ENCODE measurements at regions not wholly inside any gene's neighbourhood (a gene's known extent, or its start where the extent isn't known, plus 50 kb on each side); places are given as distances from the start of the nearest gene placed in this dataset.

DNA sequence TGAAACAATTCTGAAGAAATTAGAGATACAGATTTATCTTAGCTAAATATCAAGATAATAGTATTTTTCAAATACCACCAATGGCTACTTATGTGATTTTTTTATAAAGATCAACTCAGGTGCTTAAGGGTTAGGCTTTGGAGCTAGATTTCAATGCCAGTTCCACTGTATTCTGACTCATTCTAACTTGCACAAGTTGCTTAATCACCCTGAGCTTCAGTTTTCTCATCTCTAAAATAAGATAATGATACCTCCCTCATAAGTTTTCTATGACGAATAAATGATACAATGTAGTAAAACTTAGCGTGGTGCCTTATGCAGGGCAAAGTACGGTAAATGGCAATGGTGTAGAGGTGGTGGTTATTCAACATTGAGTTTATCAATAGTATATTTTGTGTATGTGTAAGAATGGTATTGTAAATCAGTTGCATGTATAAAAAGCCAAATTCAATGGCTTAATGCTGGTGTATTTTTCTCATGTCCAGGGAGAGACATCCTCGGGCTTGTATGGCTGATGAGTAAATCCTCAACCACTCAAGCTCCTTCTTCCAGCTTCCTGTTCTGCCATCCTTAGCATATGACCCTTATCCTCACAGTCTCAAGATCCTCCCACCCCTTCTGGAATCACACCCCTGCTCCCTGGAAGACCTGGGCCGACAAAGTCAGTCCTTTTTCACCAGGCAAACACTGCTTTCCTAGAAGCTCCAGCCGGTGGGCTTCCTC, 505.9 kb upstream of the CFAP20DC start:
- DNase-seq (ENCODE audit: low spot score) (no peak), ATAC-seq (ENCODE audit: low read depth) (peak; percentile 59)
- Histone ChIP-seq H3K27ac (ENCODE audit: poor library complexity, severe bottlenecking) (peak overlapping the region; percentile 77), H3K27me3 (ENCODE audit: insufficient read depth, poor library complexity, severe bottlenecking) (no peaks in the 10 kb centered on the region), H3K36me3 (ENCODE audit: low read depth) (no peaks in the 10 kb centered on the region), H3K4me3 (ENCODE audit: severe bottlenecking) (no peak overlapping the region), H3K9me3 (ENCODE audit: severe bottlenecking) (no peaks in the 10 kb centered on the region), H3K4me1 (ENCODE audit: insufficient read depth, poor library complexity, severe bottlenecking) (peaks cover 29% of the 10 kb centered on the region)
- TF ChIP-seq, protein P1, sequence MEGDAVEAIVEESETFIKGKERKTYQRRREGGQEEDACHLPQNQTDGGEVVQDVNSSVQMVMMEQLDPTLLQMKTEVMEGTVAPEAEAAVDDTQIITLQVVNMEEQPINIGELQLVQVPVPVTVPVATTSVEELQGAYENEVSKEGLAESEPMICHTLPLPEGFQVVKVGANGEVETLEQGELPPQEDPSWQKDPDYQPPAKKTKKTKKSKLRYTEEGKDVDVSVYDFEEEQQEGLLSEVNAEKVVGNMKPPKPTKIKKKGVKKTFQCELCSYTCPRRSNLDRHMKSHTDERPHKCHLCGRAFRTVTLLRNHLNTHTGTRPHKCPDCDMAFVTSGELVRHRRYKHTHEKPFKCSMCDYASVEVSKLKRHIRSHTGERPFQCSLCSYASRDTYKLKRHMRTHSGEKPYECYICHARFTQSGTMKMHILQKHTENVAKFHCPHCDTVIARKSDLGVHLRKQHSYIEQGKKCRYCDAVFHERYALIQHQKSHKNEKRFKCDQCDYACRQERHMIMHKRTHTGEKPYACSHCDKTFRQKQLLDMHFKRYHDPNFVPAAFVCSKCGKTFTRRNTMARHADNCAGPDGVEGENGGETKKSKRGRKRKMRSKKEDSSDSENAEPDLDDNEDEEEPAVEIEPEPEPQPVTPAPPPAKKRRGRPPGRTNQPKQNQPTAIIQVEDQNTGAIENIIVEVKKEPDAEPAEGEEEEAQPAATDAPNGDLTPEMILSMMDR (IDR thresholded peaks at IDR 0.05; ENCODE audit: poor library complexity, severe bottlenecking), result no peak

DNA sequence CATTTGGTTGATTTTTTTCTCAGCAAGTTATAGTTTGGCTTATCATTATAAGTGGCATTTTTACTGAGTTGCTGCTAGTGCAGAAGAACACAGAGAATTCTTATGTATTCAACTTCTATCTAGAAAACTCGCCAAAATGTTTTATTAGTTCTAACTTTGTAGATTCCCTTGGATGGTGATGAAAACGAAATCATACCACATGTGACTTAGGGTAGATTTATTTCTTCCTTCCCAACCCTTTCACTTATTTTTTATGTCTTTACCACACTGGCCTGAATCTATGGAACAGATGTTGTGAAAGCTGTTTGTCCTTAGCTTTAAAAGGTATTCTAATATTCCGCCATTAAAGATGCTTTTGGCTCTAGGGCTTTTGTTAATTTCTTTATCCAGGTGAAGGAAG, 503.3 kb upstream of the CFAP20DC start:
- Histone ChIP-seq H3K27me3 (ENCODE audit: insufficient read depth, poor library complexity, severe bottlenecking) (no peaks in the 10 kb centered on the region), H3K27ac (ENCODE audit: poor library complexity, severe bottlenecking) (no peak overlapping the region), H3K36me3 (ENCODE audit: low read depth) (no peaks in the 10 kb centered on the region), H3K4me3 (ENCODE audit: severe bottlenecking) (no peak overlapping the region), H3K9me3 (ENCODE audit: severe bottlenecking) (no peaks in the 10 kb centered on the region), H3K4me1 (ENCODE audit: insufficient read depth, poor library complexity, severe bottlenecking) (peaks cover 19% of the 10 kb centered on the region)
- TF ChIP-seq, protein P1 (IDR thresholded peaks at IDR 0.05; ENCODE audit: poor library complexity, severe bottlenecking), result no peak
- ATAC-seq (ENCODE audit: low read depth) (no peak), DNase-seq (ENCODE audit: low spot score) (no peak)

DNA sequence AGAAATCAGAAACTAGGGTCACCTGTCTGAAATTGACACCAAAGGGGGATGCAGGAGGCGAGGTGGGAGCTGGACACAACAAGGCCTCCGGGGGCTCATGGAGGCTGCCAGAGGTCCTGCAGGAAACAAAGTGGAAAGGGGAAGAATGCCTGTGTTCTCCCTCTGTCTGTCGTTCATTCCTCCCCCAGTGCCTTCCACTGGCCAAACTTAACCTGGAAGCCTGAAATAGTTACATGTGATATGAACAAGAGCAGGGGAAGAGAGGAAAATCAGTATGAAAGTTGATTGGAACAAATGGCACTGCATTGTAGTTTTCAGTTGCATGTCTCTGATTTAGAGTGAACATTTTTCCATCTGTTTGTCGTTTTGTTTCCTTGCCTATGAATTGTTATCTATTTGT, 502.0 kb upstream of the CFAP20DC start:
- H3K36me3 ChIP-seq (ENCODE audit: low read depth), result no peaks in the 10 kb centered on the region
- H3K4me1 ChIP-seq (ENCODE audit: insufficient read depth, poor library complexity, severe bottlenecking), result peaks cover 26% of the 10 kb centered on the region
- H3K4me3 ChIP-seq (ENCODE audit: severe bottlenecking), result no peak overlapping the region
- H3K9me3 ChIP-seq (ENCODE audit: severe bottlenecking), result no peaks in the 10 kb centered on the region
- TF ChIP-seq, protein P1 (IDR thresholded peaks at IDR 0.05; ENCODE audit: poor library complexity, severe bottlenecking), result no peak
- no peak for DNase-seq (ENCODE audit: low spot score)
- no peak overlapping the region for H3K27ac ChIP-seq (ENCODE audit: poor library complexity, severe bottlenecking)
- no peaks in the 10 kb centered on the region for H3K27me3 ChIP-seq (ENCODE audit: insufficient read depth, poor library complexity, severe bottlenecking)
- ATAC-seq (ENCODE audit: low read depth), result no peak

DNA sequence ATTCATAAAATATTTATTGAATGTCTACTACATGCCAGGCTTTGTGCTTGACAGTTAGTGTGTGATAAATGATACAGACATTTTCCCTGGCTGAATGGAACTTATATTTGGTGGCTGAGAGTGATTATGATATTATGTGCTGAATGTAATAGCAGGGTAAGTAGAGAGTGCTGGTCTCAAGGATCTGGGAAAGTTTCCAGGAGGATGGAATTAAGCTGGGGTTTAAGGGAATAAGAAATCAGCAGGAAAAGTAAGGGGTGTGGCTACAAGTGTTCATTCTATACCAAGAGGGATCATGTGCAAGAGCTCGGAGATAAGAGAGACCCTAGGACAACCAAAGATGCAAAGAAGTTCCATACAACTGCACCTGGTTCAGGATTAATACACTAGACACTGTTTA, 500.1 kb upstream of the CFAP20DC start:
- no peaks in the 10 kb centered on the region for H3K9me3 ChIP-seq (ENCODE audit: severe bottlenecking)
- TF ChIP-seq, protein P1 (IDR thresholded peaks at IDR 0.05; ENCODE audit: poor library complexity, severe bottlenecking), result no peak
- DNase-seq (ENCODE audit: low spot score) (no peak), ATAC-seq (ENCODE audit: low read depth) (no peak)
- no peak overlapping the region for H3K27ac ChIP-seq (ENCODE audit: poor library complexity, severe bottlenecking)
- H3K27me3 ChIP-seq (ENCODE audit: insufficient read depth, poor library complexity, severe bottlenecking), result no peaks in the 10 kb centered on the region
- no peak overlapping the region for H3K4me3 ChIP-seq (ENCODE audit: severe bottlenecking)
- H3K36me3 ChIP-seq (ENCODE audit: low read depth), result no peaks in the 10 kb centered on the region
- peaks cover 12% of the 10 kb centered on the region for H3K4me1 ChIP-seq (ENCODE audit: insufficient read depth, poor library complexity, severe bottlenecking)

DNA sequence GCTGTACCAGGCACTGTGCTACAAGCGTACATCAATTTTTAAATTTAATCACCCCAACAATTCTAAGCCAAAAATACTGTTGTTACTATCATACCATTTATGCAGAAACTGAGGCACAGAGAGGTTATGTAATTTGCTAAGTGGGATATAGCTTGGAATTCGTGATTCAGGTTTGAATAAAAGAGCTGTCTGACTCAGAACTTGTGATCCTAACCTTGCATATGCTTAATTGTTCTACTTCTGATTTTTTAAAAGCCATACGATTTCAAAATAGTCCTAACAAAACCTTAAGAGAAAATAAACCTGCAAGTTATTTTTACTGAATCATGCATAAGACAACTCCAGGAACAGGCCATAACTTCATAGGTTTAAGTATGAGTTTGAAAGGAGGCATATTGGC, 498.0 kb upstream of the CFAP20DC start:
- peaks cover 12% of the 10 kb centered on the region for H3K4me1 ChIP-seq (ENCODE audit: insufficient read depth, poor library complexity, severe bottlenecking)
- H3K4me3 ChIP-seq (ENCODE audit: severe bottlenecking), result no peak overlapping the region
- H3K9me3 ChIP-seq (ENCODE audit: severe bottlenecking), result no peaks in the 10 kb centered on the region
- no peaks in the 10 kb centered on the region for H3K36me3 ChIP-seq (ENCODE audit: low read depth)
- TF ChIP-seq, protein P1 (IDR thresholded peaks at IDR 0.05; ENCODE audit: poor library complexity, severe bottlenecking), result no peak
- H3K27ac ChIP-seq (ENCODE audit: poor library complexity, severe bottlenecking), result no peak overlapping the region
- H3K27me3 ChIP-seq (ENCODE audit: insufficient read depth, poor library complexity, severe bottlenecking), result no peaks in the 10 kb centered on the region
- DNase-seq (ENCODE audit: low spot score) (no peak), ATAC-seq (ENCODE audit: low read depth) (peak; percentile 54)

Data from RWPE2 (cell line).